HCT116 (cell line): ENCODE measurements at regions not wholly inside any gene's neighbourhood (a gene's known extent, or its start where the extent isn't known, plus 50 kb on each side); places are given as distances from the start of the nearest gene placed in this dataset.

Source experiments
- ATAC-seq: fragments of 200-7000 bp; cut with Tn5 transposase; 2 replicates; pipeline ENCODE4 v1.9.1; 2020; ENCODE audit warnings: mild to moderate bottlenecking, moderate library complexity
- BruUV-seq: library from RNA; stranded (reverse); fragments of 400-500 nt; replicated peaks from 2 replicates; lab custom pipeline; 2021; lab: Mats Ljungman, UMichigan
- CTCF ChIA-PET: fragments of 300-600 bp; sonication (Branson Sonifier 250); formaldehyde crosslinking; loops from one replicate; lab custom pipeline; 2021; ENCODE audit warnings: antibody characterized with exemption; lab: Charles Lee
- POLR2A ChIA-PET: fragments of 300-600, 350-600 bp; sonication (Branson Sonifier 250); formaldehyde crosslinking; loops from one replicate; lab custom pipeline; 2021; ENCODE audit warnings: antibody characterized with exemption; lab: Charles Lee
- RAD21 ChIA-PET, 2 experiments: fragments of 300-600 bp; sonication (Branson Sonifier 250); formaldehyde crosslinking; loops; one replicate each; lab custom pipeline; 2023; ENCODE audit warnings: low total read pairs in 2 of 2; ENCODE audit not compliant: uncharacterized antibody in 2 of 2, unreplicated experiment in 2 of 2, low non-redundant PET in 1 of 2; lab: Charles Lee
- DNase-seq: peaks from one replicate; pipeline ENCODE4 v3.0.0-alpha.2; 2010; ENCODE audit warnings: low read depth, low spot score
- H2AFZ ChIP-seq: fragments of 200-600 bp; shearing (Covaris generic), sonication (generic); 2 replicates; pipeline ENCODE4 v1.6.1; 2017; ENCODE audit warnings: low read depth, mixed run types, mixed read lengths, antibody characterized with exemption, low read length; ENCODE audit not compliant: poor library complexity, severe bottlenecking
- H3K27ac ChIP-seq: 2 replicates; pipeline ENCODE4 v1.5.1; 2012; ENCODE audit warnings: low read depth, low read length
- H3K27me3 ChIP-seq: fragments of 200-600 bp; sonication (generic); 2 replicates; pipeline ENCODE4 v1.6.1; 2016; ENCODE audit warnings: mixed run types, low read length, mixed read lengths; ENCODE audit not compliant: insufficient read depth
- H3K36me3 ChIP-seq, 2 experiments: fragments of 200-500 bp in 1 of 2; fragments of 200-600 bp in 1 of 2; sonication (Bioruptor generic) in 1 of 2; sonication (generic) in 1 of 2; 2 replicates each; pipeline versions ENCODE4 v1.5.1 to v1.6.1; 2014 to 2016; ENCODE audit warnings: low read length in 2 of 2, inconsistent platforms in 1 of 2, mixed read lengths in 1 of 2, mixed run types in 1 of 2; ENCODE audit not compliant: insufficient read depth in 2 of 2, control insufficient read depth in 1 of 2
- H3K4me1 ChIP-seq, 2 experiments: fragments of 200-600 bp in 1 of 2; sonication (generic) in 1 of 2; 2 replicates each; pipeline versions ENCODE4 v1.5.1 to v1.6.1; 2012 to 2017; ENCODE audit warnings: low read length in 2 of 2, inconsistent platforms in 1 of 2, mild to moderate bottlenecking in 1 of 2, mixed read lengths in 1 of 2, mixed run types in 1 of 2, moderate library complexity in 1 of 2; ENCODE audit not compliant: insufficient read depth in 2 of 2, control insufficient read depth in 1 of 2
- H3K4me2 ChIP-seq: fragments of 200-600 bp; sonication (generic); 2 replicates; pipeline ENCODE4 v1.6.1; 2017; ENCODE audit warnings: mixed run types, low read length, mixed read lengths
- H3K4me3 ChIP-seq, 2 experiments: fragments of 200-600 bp in 1 of 2; sonication (generic) in 1 of 2; replicated peaks in 1 of 2; 2 replicates each; pipeline ENCODE4 v1.5.1; 2011 to 2016; ENCODE audit warnings: low read length in 2 of 2, control low read depth in 1 of 2, low read depth in 1 of 2, mild to moderate bottlenecking in 1 of 2, mixed read lengths in 1 of 2, mixed run types in 1 of 2
- H3K79me2 ChIP-seq: fragments of 200-600 bp; sonication (generic); 2 replicates; pipeline ENCODE4 v1.6.1; 2017; ENCODE audit warnings: mild to moderate bottlenecking, mixed run types, low read length, moderate library complexity, mixed read lengths; ENCODE audit not compliant: insufficient read depth
- H3K9ac ChIP-seq: fragments of 200-600 bp; sonication (generic); 2 replicates; pipeline ENCODE4 v1.6.1; 2016; ENCODE audit warnings: low read length, mixed read lengths
- H3K9me2 ChIP-seq: fragments of 200-600 bp; sonication (generic), shearing (Covaris generic); 2 replicates; pipeline ENCODE4 v1.6.1; 2017; ENCODE audit warnings: mixed run types, mild to moderate bottlenecking, moderate library complexity; ENCODE audit not compliant: insufficient read depth
- H3K9me3 ChIP-seq, 2 experiments: fragments of 200-500 bp in 1 of 2; fragments of 200-600 bp in 1 of 2; sonication (Bioruptor generic) in 1 of 2; sonication (generic) in 1 of 2; 2 replicates each; pipeline ENCODE4 v1.6.1; 2014 to 2017; ENCODE audit warnings: low read length in 2 of 2, mixed read lengths in 2 of 2, inconsistent platforms in 1 of 2, low read depth in 1 of 2, mild to moderate bottlenecking in 1 of 2, mixed run types in 1 of 2, moderate library complexity in 1 of 2; ENCODE audit not compliant: control insufficient read depth in 1 of 2, insufficient read depth in 1 of 2
- H4K20me1 ChIP-seq: fragments of 200-600 bp; sonication (generic), shearing (Covaris generic); 2 replicates; pipeline ENCODE4 v1.6.1; 2017; ENCODE audit warnings: mixed run types, mild to moderate bottlenecking, moderate library complexity; ENCODE audit not compliant: insufficient read depth
- ATF3 ChIP-seq: IDR thresholded peaks from 2 replicates; pipeline ENCODE4 v1.6.1; 2012
- CBX3 ChIP-seq: IDR thresholded peaks from 2 replicates; pipeline ENCODE4 v1.6.1; 2012; ENCODE audit warnings: low read depth
- EGR1 ChIP-seq: IDR thresholded peaks from 2 replicates; pipeline ENCODE4 v1.6.1; 2012; ENCODE audit warnings: low read depth
- EZH2phosphoT487 ChIP-seq: fragments of 200-600 bp; IDR thresholded peaks from 2 replicates; pipeline ENCODE4 v1.6.1; 2018; ENCODE audit warnings: antibody characterized with exemption, borderline replicate concordance
- FOSL1 ChIP-seq: IDR thresholded peaks from 2 replicates; pipeline ENCODE4 v1.6.1; 2012; ENCODE audit warnings: low read depth
- POLR2A ChIP-seq: IDR thresholded peaks from 2 replicates; pipeline ENCODE4 v1.7.0; 2011; ENCODE audit warnings: borderline replicate concordance; ENCODE audit not compliant: insufficient read depth, insufficient read length; ENCODE audit errors: extremely low read depth
- RAD21 ChIP-seq: IDR thresholded peaks from 2 replicates; pipeline ENCODE4 v1.6.1; 2012; ENCODE audit warnings: low read depth, mild to moderate bottlenecking
- REST ChIP-seq: IDR thresholded peaks from 2 replicates; pipeline ENCODE4 v1.6.1; 2012; ENCODE audit warnings: low read depth
- SIN3A ChIP-seq: IDR thresholded peaks from 2 replicates; pipeline ENCODE4 v1.6.1; 2012; ENCODE audit warnings: low read depth
- SP1 ChIP-seq: IDR thresholded peaks from 2 replicates; pipeline ENCODE4 v1.6.1; 2012; ENCODE audit warnings: low read depth
- TCF7L2 ChIP-seq: IDR thresholded peaks from 2 replicates; pipeline ENCODE4 v1.7.0; 2011; ENCODE audit warnings: borderline replicate concordance, inconsistent platforms; ENCODE audit not compliant: insufficient read depth, insufficient read length; ENCODE audit errors: extremely low read depth
- YY1 ChIP-seq: IDR thresholded peaks from 2 replicates; pipeline ENCODE4 v1.6.1; 2011; ENCODE audit warnings: low read length, low read depth, moderate library complexity, mild to moderate bottlenecking; ENCODE audit not compliant: insufficient replicate concordance; ENCODE audit errors: extremely low read depth
- ZNF274 ChIP-seq: fragments of 200-500 bp; sonication (Bioruptor generic); IDR thresholded peaks from 2 replicates; pipeline ENCODE4 v1.6.1; 2014; ENCODE audit warnings: mild to moderate bottlenecking, low read depth, low read length, inconsistent platforms
- intact Hi-C: fragments of 100-400 bp; cut with micrococcal nuclease; formaldehyde crosslinking; loops from 2 replicates; pipeline ENCODE4 v1.10.0; 2022
- TF ChIP-seq, protein P1 (sequence below): IDR thresholded peaks from 2 replicates; pipeline ENCODE4 v1.6.1; 2011; ENCODE audit warnings: mild to moderate bottlenecking, low read length, moderate library complexity; ENCODE audit not compliant: insufficient replicate concordance; ENCODE audit errors: extremely low read depth

GRCh38 chr10:130967161-130967560, 344.4 kb downstream of the TCERG1L start:
- no peaks in the 10 kb centered on the region for H3K79me2 ChIP-seq
- no peak for ATAC-seq
- no TSS peak for BruUV-seq

More at GRCh38 chr10:130967161-130967560, 344.4 kb downstream of the TCERG1L start:
- POLR2A ChIA-PET, result no interaction called here
- no peaks in the 10 kb centered on the region for H3K36me3 ChIP-seq
- no peak for TF ChIP-seq SP1
- TF ChIP-seq POLR2A, result no peak
- TF ChIP-seq TCF7L2, result no peak
- no peak for TF ChIP-seq ZNF274
- no peak for TF ChIP-seq ATF3
- no peak for TF ChIP-seq EZH2phosphoT487
- TF ChIP-seq REST, result no peak
- no peak for TF ChIP-seq YY1
- no peak for TF ChIP-seq CBX3
- TF ChIP-seq FOSL1, result no peak
- TF ChIP-seq EGR1, result no peak
- TF ChIP-seq RAD21, result no peak
- no peak for TF ChIP-seq SIN3A
- TF ChIP-seq, protein P1, sequence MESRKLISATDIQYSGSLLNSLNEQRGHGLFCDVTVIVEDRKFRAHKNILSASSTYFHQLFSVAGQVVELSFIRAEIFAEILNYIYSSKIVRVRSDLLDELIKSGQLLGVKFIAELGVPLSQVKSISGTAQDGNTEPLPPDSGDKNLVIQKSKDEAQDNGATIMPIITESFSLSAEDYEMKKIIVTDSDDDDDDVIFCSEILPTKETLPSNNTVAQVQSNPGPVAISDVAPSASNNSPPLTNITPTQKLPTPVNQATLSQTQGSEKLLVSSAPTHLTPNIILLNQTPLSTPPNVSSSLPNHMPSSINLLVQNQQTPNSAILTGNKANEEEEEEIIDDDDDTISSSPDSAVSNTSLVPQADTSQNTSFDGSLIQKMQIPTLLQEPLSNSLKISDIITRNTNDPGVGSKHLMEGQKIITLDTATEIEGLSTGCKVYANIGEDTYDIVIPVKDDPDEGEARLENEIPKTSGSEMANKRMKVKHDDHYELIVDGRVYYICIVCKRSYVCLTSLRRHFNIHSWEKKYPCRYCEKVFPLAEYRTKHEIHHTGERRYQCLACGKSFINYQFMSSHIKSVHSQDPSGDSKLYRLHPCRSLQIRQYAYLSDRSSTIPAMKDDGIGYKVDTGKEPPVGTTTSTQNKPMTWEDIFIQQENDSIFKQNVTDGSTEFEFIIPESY, result no peak
- no peaks in the 10 kb centered on the region for H4K20me1 ChIP-seq
- H3K27me3 ChIP-seq, result no peaks in the 10 kb centered on the region
- DNase-seq, result no peak
- no peak overlapping the region for H3K4me3 ChIP-seq
- no peaks in the 10 kb centered on the region for H3K9me3 ChIP-seq
- no peak overlapping the region for H3K4me2 ChIP-seq
- RAD21 ChIA-PET, result no interaction called here
- no peak overlapping the region for H2AFZ ChIP-seq
- CTCF ChIA-PET, result no interaction called here
- H3K4me1 ChIP-seq, result no peaks in the 10 kb centered on the region
- no peak overlapping the region for H3K9ac ChIP-seq
- H3K27ac ChIP-seq, result no peak overlapping the region
- intact Hi-C loops, result no loop called here
- H3K9me2 ChIP-seq, result no peaks in the 10 kb centered on the region
